CD4-positive, CD25-positive, alpha-beta regulatory T cell (primary cell): ENCODE measurements at regions not wholly inside any gene's neighbourhood (a gene's known extent, or its start where the extent isn't known, plus 50 kb on each side); places are given as distances from the start of the nearest gene placed in this dataset.

Experiments used
- ATAC-seq, 2 donors: fragments of 150-1000 bp; cut with Tn5 transposase; one replicate each; pipeline ENCODE4 v1.10.0; 2021; ENCODE audit warnings: low read depth in 2 of 2, moderate number of reproducible peaks in 2 of 2, moderate library complexity in 1 of 2
- DNase-seq, 3 donors: peaks; one replicate each; pipeline versions ENCODE4 v3.0.0 to v3.0.0-alpha.2; 2012 to 2022; ENCODE audit warnings: mixed read lengths in 1 of 3
- H3K27ac ChIP-seq: one replicate; pipeline ENCODE4 v1.7.0; 2013; ENCODE audit warnings: mild to moderate bottlenecking, low read length; ENCODE audit not compliant: insufficient read depth, poor library complexity, severe bottlenecking
- H3K27me3 ChIP-seq: one replicate; pipeline ENCODE4 v1.7.0; 2013; ENCODE audit warnings: low read length; ENCODE audit not compliant: control insufficient read depth, insufficient read depth
- H3K36me3 ChIP-seq: one replicate; pipeline ENCODE4 v1.7.0; 2013; ENCODE audit warnings: mild to moderate bottlenecking, low read length, moderate library complexity; ENCODE audit not compliant: control insufficient read depth, insufficient read depth
- H3K4me1 ChIP-seq: 2 replicates; pipeline ENCODE4 v1.7.0; 2013; ENCODE audit warnings: mild to moderate bottlenecking, low read length; ENCODE audit not compliant: insufficient read depth, control insufficient read depth, poor library complexity, severe bottlenecking
- H3K4me3 ChIP-seq: one replicate; pipeline ENCODE4 v1.7.0; 2013; ENCODE audit warnings: low read depth, mild to moderate bottlenecking, low read length, moderate library complexity
- H3K9me3 ChIP-seq, 2 experiments: 1 replicate in 1 of 2; 2 replicates in 1 of 2; pipeline ENCODE4 v1.7.0; 2013; ENCODE audit warnings: low read length in 2 of 2, mild to moderate bottlenecking in 1 of 2, moderate library complexity in 1 of 2; ENCODE audit not compliant: control insufficient read depth in 2 of 2
- H3K27ac Mint-ChIP-seq, 3 donors: one replicate each; pipeline ENCODE4 v1.8.0; 2020 to 2022; ENCODE audit warnings: mild to moderate bottlenecking in 3 of 3, mixed read lengths in 3 of 3, moderate library complexity in 2 of 3
- H3K27me3 Mint-ChIP-seq: one replicate; pipeline ENCODE4 v1.8.0; 2022; ENCODE audit warnings: mild to moderate bottlenecking, mixed read lengths
- H3K36me3 Mint-ChIP-seq: one replicate; pipeline ENCODE4 v1.8.0; 2020; ENCODE audit warnings: mixed read lengths
- H3K4me1 Mint-ChIP-seq, 4 donors: one replicate each; pipeline ENCODE4 v1.8.0; 2020 to 2022; ENCODE audit warnings: mixed read lengths in 4 of 4, mild to moderate bottlenecking in 1 of 4
- H3K4me3 Mint-ChIP-seq, 4 donors: one replicate each; pipeline ENCODE4 v1.8.0; 2020 to 2022; ENCODE audit warnings: mild to moderate bottlenecking in 4 of 4, mixed read lengths in 4 of 4, moderate library complexity in 3 of 4
- H3K9me3 Mint-ChIP-seq, 7 donors: one replicate each; pipeline ENCODE4 v1.8.0; 2020 to 2022; ENCODE audit warnings: mixed read lengths in 7 of 7, mild to moderate bottlenecking in 3 of 7, moderate library complexity in 2 of 7

DNA sequence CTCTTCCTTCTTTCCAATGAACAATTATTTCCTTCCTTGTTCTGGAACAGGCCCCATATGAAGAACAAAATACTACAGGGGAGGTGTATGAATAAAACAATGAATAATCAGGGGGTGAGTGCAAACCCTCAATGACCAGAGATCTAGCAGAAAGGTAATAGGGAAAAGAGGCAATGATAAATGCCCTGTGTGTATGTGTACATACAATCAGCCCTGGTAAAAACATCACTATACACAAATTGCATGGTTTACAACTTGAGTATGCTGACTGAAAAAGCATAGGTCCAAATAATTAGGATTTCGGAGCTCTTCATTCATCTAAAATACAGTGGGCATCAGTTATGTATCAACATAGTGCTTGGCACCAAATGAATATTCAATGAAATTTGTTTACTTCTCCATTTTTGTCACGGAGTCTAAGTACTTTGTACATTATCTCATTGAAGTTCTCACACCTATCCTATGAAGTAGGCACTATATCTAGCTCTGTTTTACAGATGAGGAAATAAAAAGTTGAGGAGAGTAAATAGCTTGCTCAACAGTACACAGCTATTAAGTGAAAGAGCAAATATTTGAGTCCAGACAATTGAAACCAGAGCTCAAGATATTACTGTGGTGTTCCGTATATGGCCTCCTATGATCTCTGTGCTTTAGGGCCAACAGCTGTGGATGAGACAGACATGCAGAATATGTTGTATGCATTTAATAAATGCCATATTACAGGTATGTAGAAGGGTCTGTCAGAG lies 1065.4 kb downstream of the SORCS3 start:
- Histone ChIP-seq H3K4me3 (no peak overlapping the region), H3K36me3 (no peaks in the 10 kb centered on the region), H3K4me1 (no peaks in the 10 kb centered on the region), H3K27ac (no peak overlapping the region), H3K9me3 (peaks cover 0 to 5% of the 10 kb centered on the region in 2 experiments), H3K27me3 (no peaks in the 10 kb centered on the region)
- no peaks in the 10 kb centered on the region for H3K4me1 Mint-ChIP-seq
- H3K27ac Mint-ChIP-seq: no peak overlapping the region
- H3K27me3 Mint-ChIP-seq: peaks cover 4% of the 10 kb centered on the region
- no peak overlapping the region for H3K4me3 Mint-ChIP-seq
- H3K9me3 Mint-ChIP-seq: peaks cover 0 to 20% (median 4%) of the 10 kb centered on the region in 7 donors
- ATAC-seq: no peak
- DNase-seq: no peak
- no peaks in the 10 kb centered on the region for H3K36me3 Mint-ChIP-seq

DNA sequence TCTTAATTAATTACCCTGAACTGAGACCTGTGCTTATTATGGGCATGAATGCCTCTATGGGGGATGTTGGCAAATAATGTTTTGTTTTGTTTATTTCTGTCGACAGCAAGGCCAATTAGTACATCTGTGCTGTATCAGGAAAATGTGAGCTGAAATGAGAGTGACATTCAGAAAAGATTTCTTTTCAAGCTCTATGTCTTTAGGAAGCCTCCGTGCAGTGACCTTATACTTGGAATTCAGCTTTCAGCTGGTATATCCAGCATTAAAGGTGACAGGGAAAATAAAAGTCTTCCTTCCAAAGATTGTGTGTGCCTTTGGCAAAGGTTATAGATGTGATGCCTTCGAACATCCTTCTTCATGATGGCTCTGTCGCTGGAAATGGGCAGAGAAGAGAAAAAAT lies 1061.1 kb downstream of the SORCS3 start:
- Histone ChIP-seq H3K36me3 (no peaks in the 10 kb centered on the region), H3K27ac (no peak overlapping the region), H3K27me3 (no peaks in the 10 kb centered on the region), H3K4me3 (no peak overlapping the region), H3K9me3 (no peaks in the 10 kb centered on the region), H3K4me1 (no peaks in the 10 kb centered on the region)
- H3K36me3 Mint-ChIP-seq: no peaks in the 10 kb centered on the region
- no peak overlapping the region for H3K4me3 Mint-ChIP-seq
- peaks cover 4% of the 10 kb centered on the region for H3K27me3 Mint-ChIP-seq
- peaks cover 0 to 11% (median 0%) of the 10 kb centered on the region in 7 donors for H3K9me3 Mint-ChIP-seq
- no peak overlapping the region for H3K27ac Mint-ChIP-seq
- ATAC-seq: no peak
- DNase-seq: no peak
- no peaks in the 10 kb centered on the region for H3K4me1 Mint-ChIP-seq

DNA sequence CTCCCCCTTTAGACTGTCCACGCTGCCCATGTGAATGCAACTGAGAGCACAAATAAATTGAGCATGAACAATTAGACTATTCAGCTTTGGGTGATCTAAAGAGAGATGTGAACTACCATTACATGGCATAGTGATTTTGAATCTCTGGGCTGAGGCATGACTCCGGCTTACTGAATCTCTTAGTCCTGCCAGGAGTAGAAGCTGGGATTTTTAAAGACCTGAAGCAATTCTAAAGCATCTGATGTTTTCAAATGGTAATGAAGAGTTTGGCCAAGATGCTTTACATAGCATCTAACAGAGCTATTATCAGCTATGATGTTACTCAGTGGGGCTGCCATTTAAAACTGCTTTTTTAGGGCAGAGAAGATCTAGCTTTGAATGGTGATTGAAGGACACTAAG lies 1059.1 kb downstream of the SORCS3 start:
- H3K36me3 ChIP-seq: no peaks in the 10 kb centered on the region
- no peaks in the 10 kb centered on the region for H3K36me3 Mint-ChIP-seq
- H3K4me1 Mint-ChIP-seq: no peaks in the 10 kb centered on the region
- no peak overlapping the region for H3K27ac Mint-ChIP-seq
- H3K27me3 ChIP-seq: no peaks in the 10 kb centered on the region
- H3K27me3 Mint-ChIP-seq: peaks cover 4% of the 10 kb centered on the region
- H3K27ac ChIP-seq: no peak overlapping the region
- H3K4me3 Mint-ChIP-seq: no peak overlapping the region
- no peak overlapping the region for H3K4me3 ChIP-seq
- H3K4me1 ChIP-seq: no peaks in the 10 kb centered on the region
- ATAC-seq (no peak), DNase-seq (no peak)
- peaks cover 0 to 9% (median 3%) of the 10 kb centered on the region in 7 donors for H3K9me3 Mint-ChIP-seq
- H3K9me3 ChIP-seq: no peaks in the 10 kb centered on the region

DNA sequence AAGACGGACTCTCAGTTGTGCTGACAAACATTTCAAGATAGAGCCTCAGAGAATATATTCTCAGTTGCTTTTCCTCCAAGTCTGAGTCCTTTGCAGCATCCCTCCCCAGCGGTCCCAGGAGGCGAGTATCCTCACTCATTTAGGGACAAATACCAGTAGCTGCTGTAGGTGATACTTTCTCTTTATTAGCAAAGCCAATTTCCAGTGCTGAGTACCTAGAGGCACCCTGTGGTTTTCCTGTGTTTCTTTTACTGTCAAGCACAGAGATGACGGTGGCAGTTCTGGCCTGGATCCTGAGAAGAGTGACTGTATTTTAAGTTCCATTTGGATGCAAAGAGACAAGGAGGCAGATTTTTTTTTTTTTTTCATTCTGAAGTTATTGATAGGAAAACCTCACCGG lies 1058.4 kb downstream of the SORCS3 start:
- Mint-ChIP-seq H3K4me3 (no peak overlapping the region), H3K36me3 (no peaks in the 10 kb centered on the region), H3K27ac (no peak overlapping the region), H3K27me3 (peaks cover 4% of the 10 kb centered on the region), H3K4me1 (no peaks in the 10 kb centered on the region), H3K9me3 (peaks cover 0 to 9% (median 3%) of the 10 kb centered on the region in 7 donors)
- Histone ChIP-seq H3K27ac (no peak overlapping the region), H3K9me3 (no peaks in the 10 kb centered on the region), H3K4me3 (no peak overlapping the region), H3K36me3 (no peaks in the 10 kb centered on the region), H3K4me1 (no peaks in the 10 kb centered on the region), H3K27me3 (no peaks in the 10 kb centered on the region)
- DNase-seq: no peak
- no peak for ATAC-seq

DNA sequence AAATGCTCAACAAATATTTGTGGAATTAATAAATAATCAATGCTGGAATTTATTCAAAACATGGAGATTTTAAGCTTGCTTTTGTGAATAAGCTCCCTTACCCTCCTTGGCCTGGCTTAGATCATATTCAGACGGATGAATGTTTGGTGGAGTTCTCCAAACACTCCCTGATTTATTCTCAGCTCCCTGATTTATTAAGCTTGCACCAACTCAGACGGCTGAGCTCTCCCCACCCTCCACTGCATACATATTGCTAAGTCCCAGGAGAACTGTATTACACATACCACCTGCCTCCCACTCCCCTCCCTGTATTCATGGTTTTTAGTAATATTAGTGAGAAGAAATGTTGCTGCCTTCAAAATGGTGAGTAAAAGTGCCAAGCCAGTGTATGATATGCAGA lies 1057.5 kb downstream of the SORCS3 start:
- Histone ChIP-seq H3K36me3 (no peaks in the 10 kb centered on the region), H3K27me3 (no peaks in the 10 kb centered on the region), H3K4me1 (no peaks in the 10 kb centered on the region), H3K4me3 (no peak overlapping the region), H3K9me3 (no peaks in the 10 kb centered on the region), H3K27ac (no peak overlapping the region)
- no peak for ATAC-seq
- peaks cover 0 to 11% (median 2%) of the 10 kb centered on the region in 7 donors for H3K9me3 Mint-ChIP-seq
- no peak overlapping the region for H3K27ac Mint-ChIP-seq
- H3K4me3 Mint-ChIP-seq: no peak overlapping the region
- H3K27me3 Mint-ChIP-seq: peaks cover 4% of the 10 kb centered on the region
- DNase-seq: no peak
- H3K4me1 Mint-ChIP-seq: no peaks in the 10 kb centered on the region
- no peaks in the 10 kb centered on the region for H3K36me3 Mint-ChIP-seq

DNA sequence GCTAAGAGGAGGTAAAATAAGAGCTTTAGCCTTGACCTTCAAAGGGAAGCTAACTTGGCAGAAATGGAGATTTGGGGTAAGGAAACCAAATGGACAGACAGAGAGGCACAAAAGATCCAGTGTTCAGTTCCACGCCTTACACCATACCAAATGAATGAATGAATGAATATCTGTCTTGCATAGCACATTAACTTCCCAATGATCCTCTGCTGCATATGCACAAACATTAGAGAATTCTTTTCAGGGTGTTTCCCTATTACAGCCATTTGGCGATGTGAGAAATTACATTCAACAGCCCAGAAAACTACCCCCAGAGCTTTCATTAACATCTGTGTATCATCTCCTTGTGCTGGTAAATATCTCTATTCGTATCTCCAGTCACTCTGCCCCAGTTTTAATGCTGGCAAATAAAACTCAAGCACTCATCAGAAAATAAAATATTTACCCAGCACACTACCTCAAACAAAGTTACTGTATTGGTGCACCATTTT lies 1056.2 kb downstream of the SORCS3 start:
- H3K27me3 ChIP-seq: no peaks in the 10 kb centered on the region
- ATAC-seq: no peak
- H3K27ac ChIP-seq: no peak overlapping the region
- H3K4me3 ChIP-seq: no peak overlapping the region
- Mint-ChIP-seq H3K27me3 (no peaks in the 10 kb centered on the region), H3K27ac (no peak overlapping the region), H3K4me3 (no peak overlapping the region), H3K4me1 (no peaks in the 10 kb centered on the region), H3K9me3 (peaks cover 0 to 11% (median 2%) of the 10 kb centered on the region in 7 donors), H3K36me3 (no peaks in the 10 kb centered on the region)
- H3K36me3 ChIP-seq: no peaks in the 10 kb centered on the region
- DNase-seq: no peak
- H3K4me1 ChIP-seq: no peaks in the 10 kb centered on the region
- no peaks in the 10 kb centered on the region for H3K9me3 ChIP-seq

DNA sequence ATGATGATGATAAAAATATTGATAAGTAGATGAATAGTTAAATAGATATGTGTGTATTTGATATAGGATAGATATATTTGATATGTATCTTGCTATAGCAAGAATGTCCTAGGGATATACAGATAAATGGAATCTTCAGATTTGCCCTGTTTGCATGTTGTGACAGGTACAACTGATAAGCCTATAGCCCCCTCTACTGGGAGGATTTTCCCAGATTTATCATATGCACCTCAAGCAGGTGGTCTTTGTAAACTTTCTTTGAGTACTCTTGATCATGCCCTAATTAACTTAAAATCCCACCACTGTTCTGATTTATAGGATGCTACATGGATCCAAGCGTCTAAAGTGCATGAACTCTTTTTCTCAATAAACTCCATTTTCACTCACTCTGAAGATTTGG lies 1050.7 kb downstream of the SORCS3 start:
- no peaks in the 10 kb centered on the region for H3K27me3 Mint-ChIP-seq
- Histone ChIP-seq H3K9me3 (no peaks in the 10 kb centered on the region), H3K27ac (no peak overlapping the region), H3K27me3 (no peaks in the 10 kb centered on the region), H3K4me3 (no peak overlapping the region), H3K36me3 (no peaks in the 10 kb centered on the region), H3K4me1 (no peaks in the 10 kb centered on the region)
- no peak overlapping the region for H3K4me3 Mint-ChIP-seq
- no peaks in the 10 kb centered on the region for H3K4me1 Mint-ChIP-seq
- no peak for ATAC-seq
- no peaks in the 10 kb centered on the region for H3K36me3 Mint-ChIP-seq
- DNase-seq: no peak
- no peak overlapping the region for H3K27ac Mint-ChIP-seq
- peaks cover under 1 to 9% (median 2%) of the 10 kb centered on the region in 7 donors for H3K9me3 Mint-ChIP-seq

DNA sequence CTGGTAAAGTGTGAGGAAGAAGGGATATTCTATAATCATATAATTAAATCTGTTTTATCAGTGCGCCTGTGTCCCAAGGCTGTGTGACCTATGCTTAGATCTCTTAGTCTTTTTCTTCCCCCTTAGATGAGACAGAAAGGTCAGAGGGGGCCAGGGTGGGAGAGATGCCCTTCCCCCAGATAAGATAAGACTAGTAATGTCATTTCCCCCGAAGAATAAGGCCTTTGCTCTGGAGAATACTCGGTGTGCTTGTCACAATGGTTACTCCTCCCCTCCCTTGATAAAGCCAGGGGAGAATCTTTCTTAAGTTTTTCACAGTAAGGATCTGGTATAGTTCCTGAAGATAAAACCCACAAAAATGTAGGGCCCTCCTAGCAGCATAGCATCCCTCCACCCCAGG lies 1041.8 kb downstream of the SORCS3 start:
- H3K27me3 Mint-ChIP-seq: no peaks in the 10 kb centered on the region
- H3K27me3 ChIP-seq: no peaks in the 10 kb centered on the region

More for the DNA sequence above, 1041.8 kb downstream of the SORCS3 start:
- Mint-ChIP-seq H3K27ac (no peak overlapping the region), H3K4me3 (no peak overlapping the region), H3K36me3 (no peaks in the 10 kb centered on the region), H3K4me1 (no peaks in the 10 kb centered on the region), H3K9me3 (peaks cover 4 to 38% (median 8%) of the 10 kb centered on the region in 7 donors)
- no peak for ATAC-seq
- Histone ChIP-seq H3K4me1 (no peaks in the 10 kb centered on the region), H3K36me3 (no peaks in the 10 kb centered on the region), H3K4me3 (no peak overlapping the region), H3K9me3 (peaks cover 0 to 1% of the 10 kb centered on the region in 2 experiments), H3K27ac (no peak overlapping the region)
- DNase-seq: no peak
